ENCODE measurements at regions not wholly inside any gene's neighbourhood (a gene's known extent, or its start where the extent isn't known, plus 50 kb on each side); places are given as distances from the start of the nearest gene placed in this dataset.

- Histone ChIP-seq H3K79me2 (ENCODE audit: insufficient read depth, low read length) (no peaks in the 10 kb centered on the region), H3K9me3 (ENCODE audit: control insufficient read depth in 1 of 2, insufficient read depth in 1 of 2, low read depth in 1 of 2, low read length in 2 of 2) (no peaks in the 10 kb centered on the region), H3K4me3 (replicated peaks in 1 of 2; ENCODE audit: low read depth in 1 of 2, low read length in 2 of 2) (no peak overlapping the region), H4K20me1 (ENCODE audit: insufficient read depth) (no peaks in the 10 kb centered on the region), H3K4me1 (ENCODE audit: control insufficient read depth in 1 of 2, insufficient read depth in 2 of 2, low read length in 2 of 2) (no peaks in the 10 kb centered on the region), H2AFZ (ENCODE audit: low read depth, low read length, poor library complexity, severe bottlenecking) (no peak overlapping the region), H3K9ac (ENCODE audit: low read length) (no peak overlapping the region), H3K27me3 (ENCODE audit: insufficient read depth, low read length) (peaks cover 32% of the 10 kb centered on the region), H3K9me2 (ENCODE audit: insufficient read depth) (no peaks in the 10 kb centered on the region), H3K27ac (ENCODE audit: low read depth, low read length) (no peak overlapping the region), H3K36me3 (ENCODE audit: control insufficient read depth in 1 of 2, insufficient read depth in 2 of 2, low read length in 2 of 2) (no peaks in the 10 kb centered on the region), H3K4me2 (ENCODE audit: low read length) (no peak overlapping the region)
- intact Hi-C loops (cut with micrococcal nuclease) = loop anchor here (2.0 kb wide), 1 partner anchor 22 kb away; no protein-coding TSS in a partner anchor
- DNase-seq (ENCODE audit: low read depth, low spot score) = no peak
- TF ChIP-seq RAD21 (IDR thresholded peaks at IDR 0.05; ENCODE audit: low read depth) (no peak), YY1 (IDR thresholded peaks at IDR 0.05; ENCODE audit: extremely low read depth, insufficient replicate concordance, low read depth, low read length) (no peak)
- RAD21 ChIA-PET (ENCODE audit: low non-redundant PET in 1 of 2, low total read pairs in 2 of 2, uncharacterized antibody in 2 of 2, unreplicated experiment in 2 of 2) = no interaction called here
- POLR2A ChIA-PET = no interaction called here
- BruUV-seq (replicated peaks) = no TSS peak
- CTCF ChIA-PET = no interaction called here
- ATAC-seq = no peak
Measured at GRCh38 chr15:88326924-88327323, 70.4 kb upstream of the NTRK3 start.

GRCh38 chr15:88324741-88325065 is 68.2 kb upstream of the NTRK3 start:
- DNase-seq (ENCODE audit: low read depth, low spot score) = no peak
- no peak for ATAC-seq
- ChIA-PET CTCF (no interaction called here), POLR2A (no interaction called here), RAD21 (ENCODE audit: low non-redundant PET in 1 of 2, low total read pairs in 2 of 2, uncharacterized antibody in 2 of 2, unreplicated experiment in 2 of 2) (no interaction called here)
- Histone ChIP-seq H4K20me1 (ENCODE audit: insufficient read depth) (no peaks in the 10 kb centered on the region), H3K4me2 (ENCODE audit: low read length) (no peak overlapping the region), H3K27ac (ENCODE audit: low read depth, low read length) (no peak overlapping the region), H3K9me3 (ENCODE audit: control insufficient read depth in 1 of 2, insufficient read depth in 1 of 2, low read depth in 1 of 2, low read length in 2 of 2) (no peaks in the 10 kb centered on the region), H3K4me1 (ENCODE audit: control insufficient read depth in 1 of 2, insufficient read depth in 2 of 2, low read length in 2 of 2) (no peaks in the 10 kb centered on the region), H2AFZ (ENCODE audit: low read depth, low read length, poor library complexity, severe bottlenecking) (no peak overlapping the region), H3K9ac (ENCODE audit: low read length) (no peak overlapping the region), H3K79me2 (ENCODE audit: insufficient read depth, low read length) (no peaks in the 10 kb centered on the region), H3K9me2 (ENCODE audit: insufficient read depth) (no peaks in the 10 kb centered on the region), H3K36me3 (ENCODE audit: control insufficient read depth in 1 of 2, insufficient read depth in 2 of 2, low read length in 2 of 2) (no peaks in the 10 kb centered on the region), H3K27me3 (ENCODE audit: insufficient read depth, low read length) (peaks cover 34% of the 10 kb centered on the region), H3K4me3 (replicated peaks in 1 of 2; ENCODE audit: low read depth in 1 of 2, low read length in 2 of 2) (no peak overlapping the region)
- intact Hi-C loops (cut with micrococcal nuclease) = no loop called here
- no TSS peak for BruUV-seq (replicated peaks)
- TF ChIP-seq FOSL1 (IDR thresholded peaks at IDR 0.05; ENCODE audit: low read depth) (no peak), SRF (IDR thresholded peaks at IDR 0.05; ENCODE audit: low read depth) (no peak), POLR2A (IDR thresholded peaks at IDR 0.05; ENCODE audit: borderline replicate concordance, extremely low read depth, insufficient read depth, insufficient read length) (no peak), SIN3A (IDR thresholded peaks at IDR 0.05; ENCODE audit: low read depth) (no peak), EZH2 (IDR thresholded peaks at IDR 0.05) (no peak), JUND (IDR thresholded peaks at IDR 0.05) (no peak), ZFX (IDR thresholded peaks at IDR 0.05) (no peak), YY1 (IDR thresholded peaks at IDR 0.05; ENCODE audit: extremely low read depth, insufficient replicate concordance, low read depth, low read length) (no peak), EZH2phosphoT487 (IDR thresholded peaks at IDR 0.05; ENCODE audit: borderline replicate concordance) (no peak), ZNF274 (IDR thresholded peaks at IDR 0.05; ENCODE audit: low read depth, low read length) (no peak), SP1 (IDR thresholded peaks at IDR 0.05; ENCODE audit: low read depth) (no peak), ATF3 (IDR thresholded peaks at IDR 0.05) (no peak), EGR1 (IDR thresholded peaks at IDR 0.05; ENCODE audit: low read depth) (no peak), ELF1 (IDR thresholded peaks at IDR 0.05; ENCODE audit: borderline replicate concordance, low read depth) (no peak), MAX (IDR thresholded peaks at IDR 0.05) (no peak)
- TF ChIP-seq, protein P1, sequence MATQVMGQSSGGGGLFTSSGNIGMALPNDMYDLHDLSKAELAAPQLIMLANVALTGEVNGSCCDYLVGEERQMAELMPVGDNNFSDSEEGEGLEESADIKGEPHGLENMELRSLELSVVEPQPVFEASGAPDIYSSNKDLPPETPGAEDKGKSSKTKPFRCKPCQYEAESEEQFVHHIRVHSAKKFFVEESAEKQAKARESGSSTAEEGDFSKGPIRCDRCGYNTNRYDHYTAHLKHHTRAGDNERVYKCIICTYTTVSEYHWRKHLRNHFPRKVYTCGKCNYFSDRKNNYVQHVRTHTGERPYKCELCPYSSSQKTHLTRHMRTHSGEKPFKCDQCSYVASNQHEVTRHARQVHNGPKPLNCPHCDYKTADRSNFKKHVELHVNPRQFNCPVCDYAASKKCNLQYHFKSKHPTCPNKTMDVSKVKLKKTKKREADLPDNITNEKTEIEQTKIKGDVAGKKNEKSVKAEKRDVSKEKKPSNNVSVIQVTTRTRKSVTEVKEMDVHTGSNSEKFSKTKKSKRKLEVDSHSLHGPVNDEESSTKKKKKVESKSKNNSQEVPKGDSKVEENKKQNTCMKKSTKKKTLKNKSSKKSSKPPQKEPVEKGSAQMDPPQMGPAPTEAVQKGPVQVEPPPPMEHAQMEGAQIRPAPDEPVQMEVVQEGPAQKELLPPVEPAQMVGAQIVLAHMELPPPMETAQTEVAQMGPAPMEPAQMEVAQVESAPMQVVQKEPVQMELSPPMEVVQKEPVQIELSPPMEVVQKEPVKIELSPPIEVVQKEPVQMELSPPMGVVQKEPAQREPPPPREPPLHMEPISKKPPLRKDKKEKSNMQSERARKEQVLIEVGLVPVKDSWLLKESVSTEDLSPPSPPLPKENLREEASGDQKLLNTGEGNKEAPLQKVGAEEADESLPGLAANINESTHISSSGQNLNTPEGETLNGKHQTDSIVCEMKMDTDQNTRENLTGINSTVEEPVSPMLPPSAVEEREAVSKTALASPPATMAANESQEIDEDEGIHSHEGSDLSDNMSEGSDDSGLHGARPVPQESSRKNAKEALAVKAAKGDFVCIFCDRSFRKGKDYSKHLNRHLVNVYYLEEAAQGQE (IDR thresholded peaks at IDR 0.05; ENCODE audit: low read depth) = no peak
- TF ChIP-seq, protein P2, sequence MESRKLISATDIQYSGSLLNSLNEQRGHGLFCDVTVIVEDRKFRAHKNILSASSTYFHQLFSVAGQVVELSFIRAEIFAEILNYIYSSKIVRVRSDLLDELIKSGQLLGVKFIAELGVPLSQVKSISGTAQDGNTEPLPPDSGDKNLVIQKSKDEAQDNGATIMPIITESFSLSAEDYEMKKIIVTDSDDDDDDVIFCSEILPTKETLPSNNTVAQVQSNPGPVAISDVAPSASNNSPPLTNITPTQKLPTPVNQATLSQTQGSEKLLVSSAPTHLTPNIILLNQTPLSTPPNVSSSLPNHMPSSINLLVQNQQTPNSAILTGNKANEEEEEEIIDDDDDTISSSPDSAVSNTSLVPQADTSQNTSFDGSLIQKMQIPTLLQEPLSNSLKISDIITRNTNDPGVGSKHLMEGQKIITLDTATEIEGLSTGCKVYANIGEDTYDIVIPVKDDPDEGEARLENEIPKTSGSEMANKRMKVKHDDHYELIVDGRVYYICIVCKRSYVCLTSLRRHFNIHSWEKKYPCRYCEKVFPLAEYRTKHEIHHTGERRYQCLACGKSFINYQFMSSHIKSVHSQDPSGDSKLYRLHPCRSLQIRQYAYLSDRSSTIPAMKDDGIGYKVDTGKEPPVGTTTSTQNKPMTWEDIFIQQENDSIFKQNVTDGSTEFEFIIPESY (IDR thresholded peaks at IDR 0.05; ENCODE audit: extremely low read depth, insufficient replicate concordance, low read length) = no peak
